BE2C (cell line): ENCODE measurements at regions not wholly inside any gene's neighbourhood (a gene's known extent, or its start where the extent isn't known, plus 50 kb on each side); places are given as distances from the start of the nearest gene placed in this dataset.

Source experiments
- DNase-seq: peaks from one replicate; pipeline ENCODE4 v3.0.0-alpha.2; 2020
- H3K27me3 ChIP-seq: fragments of 250-450 bp; sonication (Bioruptor Pico); 2 replicates; pipeline ENCODE4 v1.5.1; 2020; ENCODE audit warnings: mild to moderate bottlenecking
- H3K36me3 ChIP-seq: fragments of 250-450 bp; sonication (Bioruptor Pico); 2 replicates; pipeline ENCODE4 v1.5.1; 2020; ENCODE audit warnings: mild to moderate bottlenecking
- H3K4me1 ChIP-seq: fragments of 250-450 bp; sonication (Bioruptor Pico); 2 replicates; pipeline ENCODE4 v1.5.1; 2020
- H3K4me3 ChIP-seq: 2 replicates; pipeline ENCODE4 v1.5.1; 2011; ENCODE audit warnings: low read depth, low read length
- H3K9me3 ChIP-seq: fragments of 250-450 bp; sonication (Bioruptor Pico); 2 replicates; pipeline ENCODE4 v1.5.1; 2020
- CTCF ChIP-seq: IDR thresholded peaks from 2 replicates; pipeline ENCODE4 v1.5.1; 2012; ENCODE audit warnings: mild to moderate bottlenecking, low read depth, low read length

GRCh38 chr2:39930175-39930917 is 151.3 kb upstream of the THUMPD2 start:
- TF ChIP-seq CTCF, result no peak
- no peak for DNase-seq
- Histone ChIP-seq H3K9me3 (no peaks in the 10 kb centered on the region), H3K36me3 (no peaks in the 10 kb centered on the region), H3K4me1 (no peaks in the 10 kb centered on the region), H3K27me3 (0 out of 2 replicates have a peak, but pooled peaks cover 3% of the 10 kb centered on the region), H3K4me3 (no peak overlapping the region)

DNA sequence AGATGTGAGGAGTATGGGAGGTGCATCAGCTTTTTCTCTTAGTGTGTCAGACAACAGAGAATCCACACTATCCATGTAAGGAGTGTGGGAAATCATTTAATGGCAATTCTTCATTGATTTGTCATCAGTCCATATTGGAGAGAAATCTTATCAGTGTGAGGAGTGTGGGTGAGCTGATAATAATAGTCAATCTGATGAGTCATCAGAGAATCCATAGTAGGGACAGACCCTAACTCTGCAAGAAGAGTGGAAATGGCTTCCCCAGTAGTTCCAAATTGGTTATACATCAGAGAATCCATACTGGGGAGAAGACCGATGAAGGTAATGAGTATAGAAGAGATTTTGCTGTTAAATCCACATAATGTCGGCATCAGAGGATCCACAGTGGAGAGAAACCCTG is 150.5 kb upstream of the THUMPD2 start:
- DNase-seq, result no peak
- Histone ChIP-seq H3K27me3 (0 out of 2 replicates have a peak, but pooled peaks cover 3% of the 10 kb centered on the region), H3K36me3 (no peaks in the 10 kb centered on the region), H3K9me3 (no peaks in the 10 kb centered on the region), H3K4me1 (no peaks in the 10 kb centered on the region), H3K4me3 (no peak overlapping the region)
- TF ChIP-seq CTCF, result no peak

GRCh38 chr2:39925312-39925711 is 146.3 kb upstream of the THUMPD2 start:
- DNase-seq, result no peak
- Histone ChIP-seq H3K27me3 (0 out of 2 replicates have a peak, but pooled peaks cover 3% of the 10 kb centered on the region), H3K9me3 (no peaks in the 10 kb centered on the region), H3K4me3 (no peak overlapping the region), H3K4me1 (no peaks in the 10 kb centered on the region), H3K36me3 (no peaks in the 10 kb centered on the region)
- TF ChIP-seq CTCF, result no peak

- H3K27me3 ChIP-seq, result no peaks in the 10 kb centered on the region
- no peaks in the 10 kb centered on the region for H3K4me1 ChIP-seq
- H3K36me3 ChIP-seq, result no peaks in the 10 kb centered on the region
- TF ChIP-seq CTCF, result no peak
- H3K4me3 ChIP-seq, result no peak overlapping the region
- no peaks in the 10 kb centered on the region for H3K9me3 ChIP-seq
- no peak for DNase-seq
Measured at GRCh38 chr2:39923455-39923854, 144.4 kb upstream of the THUMPD2 start.

DNA sequence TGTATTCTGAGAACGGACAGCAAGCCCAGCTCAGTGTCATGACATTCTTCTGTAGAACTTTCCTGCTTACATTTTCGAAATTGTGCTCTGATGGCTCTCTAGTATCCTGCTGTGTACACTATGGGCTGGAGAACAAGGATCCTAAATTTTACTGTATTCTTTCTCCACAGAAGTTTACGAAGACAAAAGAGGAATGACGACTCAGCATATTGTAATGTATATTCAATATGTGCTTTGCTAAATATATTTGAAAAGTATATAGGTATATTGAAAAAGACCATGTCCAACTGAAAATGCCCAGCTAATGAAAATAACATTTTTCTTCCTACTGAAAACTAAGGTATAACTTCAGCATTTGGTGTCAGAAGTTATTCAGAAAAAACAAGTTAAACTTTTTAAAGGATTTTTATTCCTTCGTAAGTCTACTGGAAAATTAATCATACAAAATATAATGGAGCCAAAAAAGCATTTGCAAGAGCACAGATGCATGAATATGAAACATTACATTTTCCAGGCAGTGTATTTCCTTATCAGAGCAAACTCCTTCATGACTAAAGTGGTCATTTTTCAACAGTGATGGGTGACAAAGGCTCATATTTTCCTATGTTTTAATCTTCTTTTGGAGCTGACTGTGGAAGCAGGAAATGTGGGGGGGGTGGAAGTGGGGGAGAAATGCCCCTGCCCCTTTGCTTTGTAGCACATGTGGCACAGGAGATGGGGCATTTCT is 143.8 kb upstream of the THUMPD2 start:
- no peak overlapping the region for H3K4me3 ChIP-seq
- no peaks in the 10 kb centered on the region for H3K4me1 ChIP-seq
- no peak for DNase-seq
- no peaks in the 10 kb centered on the region for H3K36me3 ChIP-seq
- no peaks in the 10 kb centered on the region for H3K27me3 ChIP-seq
- no peaks in the 10 kb centered on the region for H3K9me3 ChIP-seq
- TF ChIP-seq CTCF, result no peak

- TF ChIP-seq CTCF, result no peak
- DNase-seq, result no peak
- no peak overlapping the region for H3K4me3 ChIP-seq
- no peaks in the 10 kb centered on the region; the same call in 1 of the 2 replicates for H3K4me1 ChIP-seq
- no peaks in the 10 kb centered on the region for H3K9me3 ChIP-seq
- no peaks in the 10 kb centered on the region for H3K36me3 ChIP-seq
- H3K27me3 ChIP-seq, result no peaks in the 10 kb centered on the region
Measured at GRCh38 chr2:39920307-39920801, 141.3 kb upstream of the THUMPD2 start.
